IPS-NIHi7 (cell line): ENCODE measurements at regions not wholly inside any gene's neighbourhood (a gene's known extent, or its start where the extent isn't known, plus 50 kb on each side); places are given as distances from the start of the nearest gene placed in this dataset.
"Not testable (repeated sequence)": the region's sequence is repeated elsewhere in the genome, so short reads cannot be mapped to it uniquely, and the experiment has no call there.

Experiments used
- DNase-seq: peaks from one replicate; pipeline ENCODE4 v3.0.0; 2012; ENCODE audit warnings: mixed read lengths; ENCODE audit errors: extremely low spot score

- DNase-seq: no peak
Measured at GRCh38 chr6:11409371-11409770, 128.2 kb upstream of the TMEM170B start.

DNA sequence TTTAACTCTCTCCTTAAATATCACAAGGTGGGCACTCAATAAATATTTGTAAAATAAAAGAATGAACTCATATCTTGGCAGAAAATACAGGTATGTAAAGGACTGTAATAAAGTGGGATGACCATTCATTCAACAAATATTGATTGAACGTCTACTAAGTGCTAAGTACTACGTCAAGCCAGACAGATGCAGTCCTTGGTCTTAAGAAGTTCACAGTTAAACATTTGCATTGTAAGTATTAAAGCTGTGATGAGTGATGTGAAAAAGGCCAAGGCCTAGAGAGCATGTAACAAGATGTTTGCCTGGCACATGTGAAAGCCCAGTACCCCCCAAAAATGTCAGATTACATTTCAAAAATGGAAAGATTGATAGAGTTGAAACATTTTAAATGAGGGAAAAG, 130.1 kb upstream of the TMEM170B start:
- no peak for DNase-seq

DNA sequence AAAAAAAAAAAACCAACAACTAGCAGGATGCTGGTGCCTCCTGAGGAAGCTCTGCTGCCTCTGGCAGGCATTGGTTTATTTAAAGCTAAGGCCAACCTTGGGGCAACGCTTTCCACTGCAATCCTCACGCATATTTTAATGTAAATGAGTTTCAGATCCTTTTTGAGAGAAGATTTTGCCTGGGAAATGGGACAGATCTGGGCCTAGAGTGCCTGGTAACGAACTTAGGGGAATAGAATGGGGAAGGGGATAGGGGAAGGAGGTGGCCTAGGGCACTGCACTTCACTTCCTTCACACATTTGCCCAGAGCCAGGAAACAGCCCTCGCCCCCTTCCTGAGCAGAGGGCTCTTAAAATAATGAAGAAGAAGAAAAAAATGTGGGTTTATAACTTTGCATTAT, 132.7 kb upstream of the TMEM170B start:
- DNase-seq: no peak

DNA sequence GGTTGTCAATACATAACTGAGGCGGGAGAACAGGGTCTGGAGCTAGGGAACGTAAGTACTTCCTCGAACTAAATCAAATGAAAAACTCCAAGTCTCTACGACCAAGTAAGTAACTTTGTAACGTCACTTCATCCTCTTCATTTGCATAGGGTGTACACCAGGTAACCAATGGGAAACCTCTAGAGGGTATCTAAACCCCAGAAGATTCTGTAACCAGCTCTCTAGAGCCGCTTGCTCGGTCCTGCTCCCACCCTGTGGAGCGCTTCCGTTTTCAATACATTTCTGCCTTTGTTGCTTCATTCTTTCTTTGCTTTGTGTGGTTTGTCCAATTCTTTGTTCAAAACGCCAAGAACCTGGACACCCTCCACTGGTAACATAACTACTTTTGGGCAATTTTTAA, 133.5 kb upstream of the TMEM170B start:
- no peak for DNase-seq

GRCh38 chr6:11403035-11403601, 134.4 kb upstream of the TMEM170B start:
- no peak for DNase-seq

GRCh38 chr6:11402581-11402980, 135.0 kb upstream of the TMEM170B start:
- DNase-seq: not testable (repeated sequence)

GRCh38 chr6:11401954-11402353, 135.6 kb upstream of the TMEM170B start:
- DNase-seq: not testable (repeated sequence)

GRCh38 chr6:11398451-11399326, 138.9 kb upstream of the TMEM170B start:
- no peak for DNase-seq

GRCh38 chr6:11397622-11398450, 139.7 kb upstream of the TMEM170B start:
- DNase-seq: no peak

GRCh38 chr6:11396860-11397259, 140.7 kb upstream of the TMEM170B start:
- DNase-seq: no peak

- no peak for DNase-seq
Measured at GRCh38 chr6:11393713-11394627, 143.6 kb upstream of the TMEM170B start.

DNA sequence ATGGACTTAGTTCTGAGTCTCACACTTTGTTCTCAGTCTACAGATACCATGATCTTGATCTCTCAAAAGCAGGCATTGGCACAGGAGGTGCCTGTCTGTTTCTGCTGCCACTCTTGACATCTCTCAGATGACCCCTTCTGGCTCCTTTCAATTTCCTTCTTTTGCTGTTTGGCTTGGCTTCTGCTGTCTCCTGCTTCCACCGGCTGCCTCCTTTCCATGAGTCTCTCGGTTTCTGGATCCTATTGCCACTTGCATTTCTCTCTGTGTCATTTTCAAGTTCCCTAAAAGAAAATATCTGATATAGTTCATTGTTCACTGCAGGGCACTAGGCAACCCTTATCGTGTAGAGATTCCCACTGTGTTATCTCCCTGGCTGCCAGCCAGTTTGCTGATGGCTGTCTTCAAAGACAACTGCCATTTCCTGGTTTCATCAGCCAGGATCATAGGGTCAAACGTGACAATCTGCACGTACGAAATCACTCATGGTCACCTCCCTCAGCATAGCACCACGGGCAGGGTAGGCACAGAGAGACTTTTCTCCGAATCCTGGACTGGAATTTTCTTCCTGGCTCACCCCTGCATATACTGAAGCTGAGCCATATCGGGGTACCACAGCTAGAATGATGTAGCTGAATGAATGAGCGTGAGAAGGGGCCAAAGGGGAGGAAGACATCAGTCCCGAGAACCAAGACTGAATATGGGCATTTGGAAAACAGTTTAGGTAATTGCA, 144.6 kb upstream of the TMEM170B start:
- no peak for DNase-seq

- no peak for DNase-seq
Measured at GRCh38 chr6:11391934-11392777, 145.4 kb upstream of the TMEM170B start.

GRCh38 chr6:11389977-11390376, 147.6 kb upstream of the TMEM170B start:
- DNase-seq: no peak

GRCh38 chr6:11388983-11389944, 148.3 kb upstream of the TMEM170B start:
- no peak for DNase-seq

GRCh38 chr6:11387707-11388430, 149.7 kb upstream of the TMEM170B start:
- DNase-seq: no peak

DNA sequence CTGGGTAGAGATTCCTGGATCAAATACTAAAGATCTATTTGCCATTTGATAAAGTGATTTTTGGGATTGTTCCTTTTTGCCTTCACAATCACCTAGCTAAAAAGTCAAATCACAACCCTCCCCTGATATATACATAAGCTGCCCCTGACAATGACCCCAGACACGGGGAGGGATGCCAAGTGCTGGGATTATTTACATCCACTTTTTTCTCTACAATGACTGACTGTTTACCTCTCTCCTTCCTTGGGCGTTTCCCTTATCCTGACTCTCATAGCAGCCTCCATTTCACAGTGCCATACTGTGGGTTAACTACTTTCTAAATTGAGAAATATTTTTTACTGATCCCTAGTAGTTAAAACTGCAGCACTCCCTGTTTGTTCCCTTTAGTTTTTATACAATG, 150.8 kb upstream of the TMEM170B start:
- DNase-seq: no peak

- no peak for DNase-seq
Measured at GRCh38 chr6:11386323-11386722, 151.2 kb upstream of the TMEM170B start.
